GM21786 (cell line): ENCODE measurements at regions not wholly inside any gene's neighbourhood (a gene's known extent, or its start where the extent isn't known, plus 50 kb on each side); places are given as distances from the start of the nearest gene placed in this dataset.

Experiments
- ATAC-seq: cut with Tn5 transposase; IDR thresholded peaks from one replicate; pipeline ENCODE4 v1.9.1; 2021; ENCODE audit not compliant: unreplicated experiment

DNA sequence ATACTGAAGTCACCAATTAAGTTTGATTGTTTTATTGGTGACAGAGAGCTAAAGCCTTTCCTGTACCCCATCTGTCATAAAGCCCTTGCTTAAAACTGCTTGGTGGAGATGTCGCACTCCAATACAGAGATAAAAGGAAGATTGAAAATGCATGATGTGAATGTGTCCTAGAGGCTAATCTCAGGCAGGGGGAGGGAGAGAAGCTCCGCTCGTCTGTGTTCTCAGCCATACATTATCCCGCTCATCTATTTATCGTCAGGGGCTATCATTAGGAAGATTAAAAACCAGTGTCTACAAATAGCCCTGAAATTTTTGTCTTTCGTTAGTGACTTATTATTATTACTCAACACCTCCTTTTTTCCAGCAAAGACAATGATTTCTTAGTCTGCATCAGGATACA is 110.3 kb downstream of the CMPK2 start:
- no peak for ATAC-seq

DNA sequence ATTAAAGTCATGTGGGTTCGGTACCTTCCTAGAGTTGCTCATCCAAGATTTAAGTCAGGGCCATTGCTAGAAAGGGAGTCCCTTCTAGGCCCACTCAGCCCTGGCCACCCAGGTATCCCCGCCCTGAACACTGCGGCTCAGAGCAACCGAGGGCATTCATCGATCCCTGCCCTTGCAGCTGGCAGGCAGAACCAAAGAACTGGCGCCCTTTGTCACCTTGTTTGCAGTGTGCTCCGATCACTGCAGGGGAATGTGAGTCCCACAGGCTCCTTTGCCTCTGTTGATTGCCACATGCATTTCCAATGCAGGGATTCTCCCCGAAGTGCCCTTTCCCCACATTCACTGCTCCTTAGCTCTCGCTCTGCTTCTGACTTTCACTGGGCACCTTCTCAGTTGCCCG is 108.5 kb downstream of the CMPK2 start:
- ATAC-seq = no peak

DNA sequence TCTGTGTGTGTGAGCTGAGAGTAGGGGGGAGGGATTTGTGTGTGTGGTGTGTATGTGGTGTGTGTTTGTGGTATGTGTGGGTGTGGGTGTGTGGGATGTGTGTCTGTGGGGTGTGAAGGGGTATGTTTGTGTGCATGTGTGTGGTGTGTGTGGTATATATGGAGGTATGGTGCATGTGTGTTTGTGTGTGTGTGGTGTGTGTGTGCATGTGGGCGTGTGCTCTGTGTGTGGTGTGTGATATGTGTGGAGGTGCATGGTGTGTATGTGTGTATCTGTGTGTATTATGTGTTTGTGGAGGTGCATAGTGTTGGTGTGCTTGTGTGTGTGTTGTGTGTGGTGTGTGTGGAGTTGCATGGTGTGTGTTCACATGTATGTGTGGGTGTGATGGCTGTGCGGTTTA is 106.0 kb downstream of the CMPK2 start:
- no peak for ATAC-seq

DNA sequence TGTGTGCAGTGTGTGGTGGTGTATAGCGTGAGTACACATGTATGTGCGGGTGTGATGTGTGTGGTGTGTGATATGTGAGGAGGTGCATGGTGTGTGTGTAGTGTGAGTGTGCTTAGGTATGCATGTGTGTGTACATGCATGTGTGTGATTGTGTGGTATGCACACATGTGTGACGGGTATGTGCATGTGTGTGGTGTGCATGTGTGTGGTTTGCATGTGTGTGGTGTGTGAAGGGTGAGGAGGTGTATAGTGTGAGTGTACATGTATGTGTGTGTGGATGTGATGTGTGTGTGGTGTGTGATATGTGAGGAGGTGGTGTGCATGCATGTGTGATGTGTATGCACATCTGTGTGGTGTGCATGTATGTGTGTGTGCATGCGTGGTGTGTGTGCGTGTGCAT is 105.6 kb downstream of the CMPK2 start:
- ATAC-seq = no peak

DNA sequence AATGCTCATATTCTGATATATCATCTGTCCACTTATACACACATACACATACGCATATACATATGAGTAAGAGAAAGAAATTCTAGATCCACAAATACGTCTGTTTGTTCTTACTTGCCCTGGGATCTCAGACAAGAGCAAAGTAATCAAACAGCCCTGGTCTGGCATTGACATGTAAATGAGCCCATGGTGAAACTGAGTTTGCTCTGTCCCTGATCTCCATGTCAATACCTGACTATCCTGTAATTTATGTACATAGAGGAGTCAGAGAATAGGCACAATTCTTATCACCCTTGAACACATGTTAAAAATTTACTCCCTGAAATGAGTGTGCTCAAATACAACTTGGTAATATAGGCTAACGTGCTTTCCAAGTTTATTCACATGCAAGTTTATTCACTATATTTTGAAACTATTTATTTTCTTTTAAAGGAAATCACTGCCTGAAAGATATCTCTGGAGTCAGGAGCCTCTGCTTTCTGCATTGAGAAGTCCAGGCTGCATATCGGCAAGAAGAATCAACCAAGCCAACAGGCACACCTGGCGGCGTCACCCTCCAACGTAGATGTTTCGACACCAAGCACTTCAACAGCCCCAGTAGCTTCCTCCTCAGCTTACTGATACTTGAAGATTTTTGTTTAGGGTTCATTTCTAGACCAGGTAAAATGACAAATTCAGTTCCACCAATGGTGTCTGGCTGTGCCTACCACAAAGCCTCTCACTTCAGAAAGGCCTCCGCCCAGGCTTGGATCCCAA is 100.6 kb downstream of the CMPK2 start:
- ATAC-seq = no peak

DNA sequence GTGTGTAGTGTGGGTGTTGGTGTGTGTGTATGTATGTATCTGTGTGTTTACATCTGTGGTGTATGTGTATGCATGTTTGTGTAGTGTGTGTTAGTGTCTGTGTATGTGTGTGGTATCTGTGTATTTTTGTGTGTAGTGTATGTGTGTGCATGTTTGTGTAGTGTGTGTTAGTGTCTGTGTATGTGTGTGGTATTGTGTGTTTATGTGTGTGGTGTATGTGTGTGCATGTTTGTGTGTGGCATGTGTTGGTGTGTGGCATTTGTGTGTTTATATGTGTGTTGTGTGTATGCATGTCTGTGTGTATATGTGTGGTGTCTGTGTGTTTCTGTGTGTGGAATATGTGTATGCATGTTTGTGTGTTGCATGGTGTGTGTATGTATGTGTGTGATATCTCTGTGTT is 96.4 kb downstream of the CMPK2 start:
- ATAC-seq = no peak

DNA sequence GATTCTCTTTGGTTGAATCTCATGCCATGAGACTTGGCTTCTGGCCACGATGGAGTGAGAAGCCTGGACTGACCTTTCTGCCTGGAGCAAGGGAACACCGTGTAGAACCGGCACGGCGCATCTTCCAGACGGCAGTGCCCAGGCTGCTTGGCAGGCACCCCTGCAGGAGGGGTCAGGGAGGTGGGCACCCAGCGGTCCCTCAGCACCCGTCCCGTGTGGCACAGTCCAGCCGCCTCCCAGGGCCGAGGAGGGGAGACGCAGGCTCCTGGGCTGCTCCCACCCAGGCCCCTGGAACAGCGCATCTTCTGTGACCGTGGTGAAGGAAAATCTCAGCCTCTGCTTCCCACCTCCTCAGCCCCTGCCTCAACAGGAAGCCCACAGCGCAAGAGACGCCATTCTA is 95.7 kb downstream of the CMPK2 start:
- no peak for ATAC-seq

DNA sequence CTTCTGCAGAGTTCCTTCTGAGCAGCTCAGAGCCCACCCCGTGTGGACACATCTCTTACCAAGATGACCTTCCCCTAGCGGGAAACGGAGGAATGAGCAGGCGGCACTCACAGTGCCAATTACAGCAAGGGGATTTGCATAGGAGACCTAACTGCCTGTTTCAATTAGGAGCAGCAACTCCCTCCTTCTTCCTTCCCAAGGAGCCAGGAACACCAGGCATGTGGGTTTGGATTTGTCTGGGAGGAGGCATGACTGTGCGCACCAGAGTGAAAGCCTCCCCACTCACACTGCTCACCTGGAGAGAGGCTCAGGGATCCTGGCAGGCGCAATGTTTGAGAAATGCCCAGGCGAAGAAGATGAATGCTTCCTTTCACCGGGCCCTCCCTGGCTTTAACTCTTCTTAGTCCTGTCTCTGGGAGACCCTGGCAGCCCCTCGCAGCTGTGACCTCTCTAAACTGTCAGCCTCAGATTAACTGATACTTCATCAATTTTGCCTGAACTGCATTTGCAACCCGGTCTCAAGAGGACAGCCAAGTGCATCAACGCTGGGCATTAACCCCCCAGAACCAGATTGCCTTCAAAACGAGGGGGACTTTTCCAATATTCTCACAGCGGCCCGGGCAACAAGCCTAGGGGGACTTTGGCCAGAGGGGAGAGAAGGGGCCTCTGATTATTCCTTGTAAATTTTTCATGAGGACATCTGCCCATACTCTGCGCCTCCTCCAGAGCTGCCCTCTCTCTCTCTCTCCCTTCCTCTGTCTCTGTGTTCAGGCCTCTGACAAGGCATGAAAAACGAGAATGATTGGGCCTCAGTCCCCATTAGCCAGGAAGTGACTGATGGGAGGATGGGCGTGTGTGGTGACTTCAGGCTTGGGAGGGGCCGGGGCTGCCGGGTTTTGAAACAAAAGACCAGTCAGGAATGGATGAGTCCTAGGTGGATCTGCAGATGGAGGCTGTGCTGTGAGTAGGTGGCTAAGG is 93.8 kb downstream of the CMPK2 start:
- ATAC-seq = no peak

DNA sequence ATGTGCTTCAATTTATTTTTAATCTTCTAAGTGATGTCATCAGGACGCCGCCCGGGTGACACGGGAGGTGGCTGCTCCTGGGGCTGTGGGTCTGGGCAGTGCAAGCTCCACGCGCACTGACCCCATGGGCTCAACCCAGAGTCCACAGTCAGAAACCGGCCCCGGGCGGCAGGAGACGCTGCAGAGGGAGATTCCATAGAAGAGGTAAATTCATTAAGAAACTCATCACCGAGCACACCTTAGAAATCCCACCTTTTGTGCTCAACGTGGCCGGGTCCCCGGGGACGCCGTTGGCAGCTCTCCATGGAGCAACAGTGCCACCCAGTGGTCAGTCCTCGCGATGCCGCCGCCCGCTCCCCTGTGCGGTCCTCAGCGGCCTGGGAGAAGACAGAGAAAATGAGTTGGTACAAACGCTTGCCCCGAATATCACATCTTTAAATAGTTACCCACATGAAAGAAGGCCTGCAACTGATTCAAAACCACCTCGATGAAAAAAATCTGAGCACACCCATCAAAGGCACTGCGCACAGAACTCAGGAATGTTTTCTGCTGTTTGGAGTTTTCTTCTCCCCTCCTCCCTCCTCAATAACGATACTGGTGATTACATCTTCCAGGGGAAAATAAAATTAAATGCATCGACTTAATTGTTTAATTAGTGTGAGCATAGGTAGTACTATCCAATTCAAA is 92.6 kb downstream of the CMPK2 start:
- peak; percentile 90 for ATAC-seq

DNA sequence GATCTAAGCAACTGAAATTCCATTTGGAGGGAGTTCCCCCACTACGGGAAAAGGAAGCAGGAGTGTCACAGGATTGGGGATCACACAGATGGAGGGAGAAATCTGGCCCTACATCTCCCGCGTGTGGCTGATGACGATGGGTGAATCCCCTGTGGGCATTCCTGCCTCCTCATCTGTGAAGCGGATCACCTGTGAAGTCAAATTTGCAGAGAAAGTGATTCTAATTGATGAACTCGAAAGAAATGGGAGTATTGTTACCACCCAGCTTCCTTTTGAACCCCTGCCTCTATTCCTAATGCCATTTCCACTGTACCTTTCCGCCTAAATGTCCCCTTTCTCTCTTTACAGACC is 92.0 kb downstream of the CMPK2 start:
- no peak for ATAC-seq

DNA sequence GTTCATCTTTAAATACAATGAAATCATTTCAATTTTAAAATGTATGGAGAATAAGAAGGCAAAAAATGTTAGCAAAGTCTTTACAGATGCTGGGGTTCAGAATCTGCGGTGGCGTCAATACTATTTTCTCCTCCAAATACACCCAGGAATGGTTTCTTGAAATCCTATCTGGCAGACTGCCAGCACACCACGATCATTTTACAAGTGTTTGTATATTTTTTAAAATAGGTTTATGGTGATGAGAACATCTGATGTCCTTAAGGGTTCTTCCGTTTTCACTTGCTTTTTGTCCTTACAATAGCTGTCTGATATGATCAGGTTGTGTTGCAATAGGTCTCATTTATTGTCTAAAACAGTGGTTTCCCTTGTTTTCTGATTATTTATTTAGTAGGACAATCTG is 89.6 kb downstream of the CMPK2 start:
- no peak for ATAC-seq

DNA sequence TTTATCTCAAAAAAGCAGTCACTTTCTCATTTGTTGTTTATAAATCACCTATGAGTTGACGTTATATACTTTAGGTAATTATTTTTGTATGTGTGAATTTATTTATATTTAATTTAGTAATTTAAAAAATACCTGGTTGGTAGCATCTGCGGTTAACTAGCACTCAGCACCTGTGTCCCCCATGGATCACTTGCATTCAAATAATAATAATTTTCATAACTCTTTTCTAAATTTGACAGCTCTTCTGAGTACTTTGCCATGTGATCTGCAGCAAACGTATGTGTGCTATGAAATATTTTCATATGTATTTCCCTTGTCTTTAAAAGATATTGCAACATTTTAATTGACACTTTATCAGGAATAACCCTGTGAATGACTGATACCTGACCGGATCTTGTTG is 88.1 kb downstream of the CMPK2 start:
- no peak for ATAC-seq

DNA sequence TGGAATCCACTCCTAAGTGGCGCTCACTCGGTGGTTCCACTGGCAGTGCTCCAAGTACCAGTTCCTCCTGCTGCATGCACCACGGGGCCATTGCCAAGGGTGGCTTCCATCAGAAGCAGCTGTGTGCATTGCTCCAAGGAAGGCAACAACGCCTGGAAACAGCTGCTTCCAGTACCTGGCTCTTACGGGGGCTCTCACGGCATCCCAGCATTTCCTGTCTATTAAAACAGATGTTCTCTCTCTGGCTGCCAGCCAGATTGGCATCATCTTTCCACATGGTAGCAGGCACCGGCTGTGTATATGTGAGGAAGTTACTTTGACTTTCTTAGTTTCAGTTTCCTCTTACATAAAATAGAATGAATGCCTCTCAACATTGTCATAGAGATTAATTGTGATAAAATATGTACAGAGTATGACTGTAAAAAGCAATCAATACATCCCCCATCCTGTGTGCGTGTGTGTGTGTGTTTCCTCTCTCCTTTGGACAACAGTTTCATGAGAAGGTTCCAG is 84.9 kb downstream of the CMPK2 start:
- ATAC-seq = peak; percentile 85

DNA sequence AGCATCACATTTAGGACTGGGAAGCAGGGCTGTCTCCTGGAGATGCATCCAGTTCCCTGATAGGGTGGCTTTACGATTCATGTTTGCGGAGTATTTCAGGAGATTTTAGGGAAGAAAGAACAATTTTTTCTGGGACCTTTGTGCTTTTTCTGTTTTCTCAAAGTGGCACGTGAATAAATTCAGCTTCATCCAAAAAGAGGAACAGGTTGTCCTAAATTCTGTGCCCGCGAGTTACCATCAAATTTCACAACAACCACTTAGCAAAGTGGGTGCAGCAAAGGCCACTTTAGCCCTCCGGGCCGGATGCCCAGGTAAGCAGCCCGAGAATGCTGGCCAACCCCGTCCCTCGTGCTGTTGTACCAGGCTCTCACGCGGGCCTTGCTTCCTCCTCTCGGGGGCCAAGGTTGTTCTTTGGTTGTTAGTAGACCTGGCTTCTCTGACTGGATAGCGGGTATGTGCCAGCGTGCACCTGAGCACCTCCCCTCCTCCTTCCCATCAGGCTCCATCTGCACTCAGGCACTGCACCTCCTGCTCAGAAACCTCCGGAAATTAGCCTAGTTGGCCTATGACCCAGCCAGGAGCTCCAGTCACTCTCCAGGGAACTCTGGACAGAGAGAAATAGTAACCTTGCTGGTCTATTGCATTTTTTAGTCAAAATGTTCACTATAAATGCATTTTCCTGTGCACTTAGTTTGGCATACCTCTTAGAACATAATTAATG is 83.0 kb downstream of the CMPK2 start:
- ATAC-seq = no peak

DNA sequence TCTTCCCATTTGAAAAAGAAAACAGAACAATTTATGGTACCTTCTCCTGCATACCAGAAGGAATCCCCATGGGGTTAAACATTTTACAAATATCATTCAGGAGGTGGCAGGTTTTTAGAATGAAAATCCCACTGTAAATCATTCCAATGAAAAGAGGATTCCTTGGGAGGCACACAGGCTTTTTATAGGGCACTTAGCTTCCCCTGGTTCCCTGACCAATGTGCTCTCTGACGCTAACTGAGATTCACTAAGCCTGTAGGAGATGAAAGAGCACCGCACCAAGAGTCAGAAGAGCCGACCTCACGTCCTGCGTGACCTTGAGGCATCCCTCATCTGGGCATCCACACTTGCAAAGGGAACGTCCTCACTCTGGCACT is 82.5 kb downstream of the CMPK2 start:
- ATAC-seq = no peak

DNA sequence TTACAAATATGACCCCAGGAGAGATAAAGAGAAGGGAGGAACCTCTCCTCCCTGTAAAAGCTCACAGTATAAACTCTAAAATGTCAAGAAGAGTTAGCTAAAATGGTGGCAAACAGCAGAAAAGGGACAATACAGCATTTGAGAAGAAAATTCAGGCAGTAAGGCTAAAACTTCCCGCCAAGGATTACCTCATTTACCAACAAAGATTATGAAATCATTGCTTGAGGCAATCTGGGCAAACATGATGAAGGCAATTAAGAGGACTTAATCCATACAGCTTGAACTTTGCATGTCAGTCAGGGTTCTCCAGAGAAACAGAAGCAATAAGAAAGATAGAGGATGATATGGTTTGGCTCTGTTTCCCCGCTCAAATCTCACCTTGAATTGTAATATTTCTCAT is 81.4 kb downstream of the CMPK2 start:
- ATAC-seq = no peak

DNA sequence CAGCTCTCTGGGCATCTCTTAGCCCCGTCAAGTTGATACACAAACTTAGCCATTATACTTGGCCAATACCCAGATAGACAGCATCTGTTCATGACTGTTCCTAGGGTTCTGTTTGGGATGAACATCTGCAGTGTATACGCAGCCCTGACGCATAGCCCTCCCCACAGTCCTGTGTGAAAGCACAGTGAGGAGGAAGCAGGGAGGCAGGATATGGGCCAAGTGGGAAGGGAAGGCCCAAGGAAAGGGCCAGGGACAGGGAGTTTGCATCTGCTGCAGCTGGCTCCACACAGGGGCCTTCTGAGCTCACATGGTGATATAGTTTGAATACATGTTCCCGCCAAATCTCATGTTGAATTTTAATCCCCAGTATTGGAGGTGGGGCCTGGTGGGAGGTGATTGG is 80.2 kb downstream of the CMPK2 start:
- no peak for ATAC-seq

DNA sequence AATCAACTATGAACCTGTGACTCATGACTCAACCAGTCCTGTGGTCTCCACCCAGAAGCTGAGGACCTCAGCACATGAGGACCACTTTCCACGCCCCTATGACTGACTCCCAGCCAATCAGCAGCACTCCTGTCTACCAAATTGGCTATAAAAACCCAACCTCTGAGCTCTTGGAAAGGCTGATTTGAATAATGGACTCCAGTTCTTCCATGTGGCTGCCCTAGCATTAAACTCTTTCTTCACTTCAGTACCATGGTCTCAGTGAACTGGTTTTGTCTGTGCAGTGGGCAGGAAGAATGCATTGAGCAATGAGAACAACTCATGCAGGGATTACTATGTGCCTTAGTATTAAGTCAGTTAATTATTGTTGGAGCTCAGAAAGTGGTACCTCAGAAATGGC is 78.3 kb downstream of the CMPK2 start:
- ATAC-seq = no peak

DNA sequence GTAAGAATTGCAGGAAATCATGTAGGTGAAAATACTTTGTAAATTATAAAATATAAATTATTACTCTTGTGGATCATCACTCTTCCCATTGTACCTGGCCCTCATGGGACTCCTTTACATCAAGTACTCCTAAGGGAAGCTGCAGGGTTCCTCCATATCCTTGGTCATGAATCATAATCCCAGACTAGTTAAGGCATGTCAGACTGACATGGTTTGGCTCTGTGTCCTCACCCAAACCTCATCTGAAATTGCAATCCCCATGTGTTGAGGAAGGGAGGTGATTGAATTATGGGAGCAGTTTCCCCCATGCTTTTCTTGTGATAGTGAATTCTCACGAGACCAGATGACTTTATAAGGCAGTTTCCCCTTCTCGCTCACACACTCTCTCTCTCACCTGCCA is 77.1 kb downstream of the CMPK2 start:
- no peak for ATAC-seq

DNA sequence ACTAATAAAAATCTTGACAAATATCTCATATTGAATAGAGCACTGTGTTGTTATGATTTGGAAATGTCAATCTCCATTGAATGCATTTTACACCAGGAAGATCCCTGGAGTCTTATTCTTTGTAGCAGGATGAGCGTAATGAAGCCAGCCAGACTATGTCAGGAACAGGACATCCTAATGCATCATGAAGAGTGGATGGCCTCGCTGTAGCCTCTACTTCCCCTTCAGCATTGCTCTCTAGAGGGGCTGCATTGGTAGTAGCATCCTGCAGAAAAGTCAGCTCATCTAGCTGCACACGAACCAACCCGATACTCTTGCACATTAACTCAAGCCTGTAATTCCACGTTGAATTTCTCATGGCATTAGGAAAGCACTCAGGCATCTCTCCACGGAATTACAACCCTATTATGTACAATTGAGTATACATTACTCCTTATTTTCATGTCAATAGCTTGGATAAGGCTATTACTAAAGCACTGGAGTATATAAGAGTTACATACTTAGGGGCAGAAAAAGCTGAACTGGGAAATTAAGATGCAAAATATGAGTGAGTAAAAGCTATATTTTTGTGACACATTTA is 76.1 kb downstream of the CMPK2 start:
- ATAC-seq = no peak

DNA sequence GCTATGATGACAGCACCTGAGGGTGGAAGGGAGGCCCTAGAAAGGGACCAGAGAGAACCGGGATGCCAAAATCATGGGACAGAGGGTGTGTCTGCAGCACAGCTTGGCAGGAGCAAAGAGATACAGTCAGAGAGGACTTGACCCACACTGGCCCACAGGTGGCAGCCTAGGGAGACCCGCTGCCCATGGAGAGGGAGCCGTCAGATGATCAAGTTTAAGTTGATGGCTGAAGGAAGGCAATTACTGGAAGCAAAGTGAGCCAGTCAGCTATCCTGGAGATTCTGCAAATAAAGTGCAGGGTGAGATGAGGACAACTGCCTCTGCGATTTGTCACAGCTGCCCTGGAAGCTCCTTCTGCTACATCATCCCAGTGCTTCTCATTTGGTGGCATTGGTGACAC is 74.0 kb downstream of the CMPK2 start:
- no peak for ATAC-seq
